HepG2 (cell line): ENCODE measurements at regions not wholly inside any gene's neighbourhood (a gene's known extent, or its start where the extent isn't known, plus 50 kb on each side); places are given as distances from the start of the nearest gene placed in this dataset.

Experiments used
- ATAC-seq: fragments of 200-7000 bp; cut with Tn5 transposase; 3 replicates; pipeline ENCODE4 v1.9.1; 2020; ENCODE audit warnings: mild to moderate bottlenecking, moderate library complexity
- BruUV-seq: library from RNA; stranded (reverse); fragments of 400-500 nt; replicated peaks from 2 replicates; lab custom pipeline; 2021; lab: Mats Ljungman, UMichigan
- CTCF ChIA-PET: fragments of 300-600 bp; formaldehyde crosslinking; extraction: SDS; loops from one replicate; lab custom pipeline; 2021; ENCODE audit warnings: low total read pairs, inconsistent platforms, low intra/inter-chr PET ratio; lab: Yijun Ruan, JAX
- POLR2A ChIA-PET: fragments of 350-600 bp; sonication (Branson Sonifier 250); formaldehyde crosslinking; loops from one replicate; lab custom pipeline; 2020; ENCODE audit warnings: antibody characterized with exemption, inconsistent platforms; lab: Yijun Ruan, JAX
- DNase-seq: peaks from one replicate; pipeline ENCODE4 v3.0.0-alpha.2; 2015; ENCODE audit warnings: low spot score
- FAIRE-seq: peaks from 3 replicates; lab custom pipeline; 2011; peaks lifted over from hg19 to GRCh38; lab: Jason Lieb, UNC
- H2AFZ ChIP-seq: one replicate; pipeline ENCODE4 v1.6.1; 2011; ENCODE audit warnings: low read length, inconsistent platforms
- H3K27ac ChIP-seq: fragments of 300-600 bp; 3 replicates; pipeline ENCODE4 v1.8.0; 2011; ENCODE audit warnings: mixed run types, mild to moderate bottlenecking, mixed read lengths, low read length, inconsistent platforms; ENCODE audit not compliant: insufficient read depth; ENCODE audit errors: extremely low read length
- H3K27me3 ChIP-seq, 2 experiments: fragments of 200-600 bp in 1 of 2; 2 replicates in 1 of 2; 3 replicates in 1 of 2; pipeline versions ENCODE4 v1.6.0 to v1.8.0; 2011; ENCODE audit warnings: low read length in 2 of 2, mild to moderate bottlenecking in 2 of 2, moderate library complexity in 2 of 2, inconsistent platforms in 1 of 2; ENCODE audit not compliant: insufficient read depth in 2 of 2, control insufficient read depth in 1 of 2
- H3K36me3 ChIP-seq, 2 experiments: fragments of 200-600 bp in 1 of 2; replicated peaks in 1 of 2; 2 replicates in 1 of 2; 3 replicates in 1 of 2; pipeline versions ENCODE4 v1.5.1 to v1.8.0; 2011; ENCODE audit warnings: low read length in 2 of 2, inconsistent platforms in 1 of 2; ENCODE audit not compliant: insufficient read depth in 2 of 2, control insufficient read depth in 1 of 2
- H3K4me1 ChIP-seq: 2 replicates; pipeline ENCODE4 v1.5.1; 2012; ENCODE audit warnings: low read length, inconsistent platforms; ENCODE audit not compliant: insufficient read depth
- H3K4me2 ChIP-seq: 2 replicates; pipeline ENCODE4 v1.6.0; 2011; ENCODE audit warnings: low read depth, low read length, inconsistent platforms
- H3K4me3 ChIP-seq, 3 experiments: fragments of 200-600 bp in 1 of 3; sonication (generic), shearing (Covaris generic) in 1 of 3; replicated peaks in 1 of 3; 2 replicates each; pipeline ENCODE4 v1.5.1; 2011 to 2016; ENCODE audit warnings: low read length in 3 of 3, inconsistent platforms in 2 of 3, low read depth in 2 of 3, mild to moderate bottlenecking in 2 of 3, control low read depth in 1 of 3, mixed read lengths in 1 of 3; ENCODE audit not compliant: insufficient read depth in 1 of 3
- H3K79me2 ChIP-seq: one replicate; pipeline ENCODE4 v1.6.1; 2011; ENCODE audit warnings: low read length, inconsistent platforms; ENCODE audit not compliant: insufficient read depth
- H3K9ac ChIP-seq: 2 replicates; pipeline ENCODE4 v1.6.0; 2011; ENCODE audit warnings: mild to moderate bottlenecking, low read depth, low read length, inconsistent platforms; ENCODE audit not compliant: insufficient read depth
- H3K9me3 ChIP-seq: 2 replicates; pipeline ENCODE4 v1.5.1; 2012; ENCODE audit warnings: mild to moderate bottlenecking, low read length
- H4K20me1 ChIP-seq: 2 replicates; pipeline ENCODE4 v1.6.0; 2011; ENCODE audit warnings: inconsistent platforms, mild to moderate bottlenecking, low read length, moderate library complexity; ENCODE audit not compliant: insufficient read depth
- MTF1 ChIP-seq: sonication (generic); formaldehyde crosslinking; IDR thresholded peaks from 2 replicates; pipeline ENCODE4 v1.5.0; 2020; ENCODE audit warnings: missing genetic modification reagents
- NCOR1 ChIP-seq: fragments of 200-600 bp; sonication (generic); IDR thresholded peaks from 2 replicates; pipeline ENCODE4 v1.7.0; 2017; ENCODE audit warnings: antibody characterized with exemption, low read length, borderline replicate concordance
- PHB2 ChIP-seq: fragments of 450-650 bp; IDR thresholded peaks from 2 replicates; pipeline ENCODE4 v1.6.1; 2018; ENCODE audit not compliant: partially characterized antibody
- PRDM15 ChIP-seq: sonication (generic); formaldehyde crosslinking; IDR thresholded peaks from 2 replicates; pipeline ENCODE4 v1.4.0; 2020; ENCODE audit warnings: missing genetic modification reagents
- UBTF ChIP-seq: sonication (generic); formaldehyde crosslinking; IDR thresholded peaks from 2 replicates; pipeline ENCODE4 v1.4.0; 2020; ENCODE audit warnings: mild to moderate bottlenecking, missing genetic modification reagents
- ZKSCAN5 ChIP-seq: sonication (generic); formaldehyde crosslinking; IDR thresholded peaks from 2 replicates; pipeline ENCODE4 v1.5.1; 2020; ENCODE audit warnings: mild to moderate bottlenecking, missing genetic modification reagents
- ZNF383 ChIP-seq: sonication (generic); formaldehyde crosslinking; IDR thresholded peaks from 2 replicates; pipeline ENCODE4 v1.4.0; 2020; ENCODE audit warnings: missing genetic modification reagents, mild to moderate bottlenecking, borderline replicate concordance
- ZNF782 ChIP-seq: sonication (generic); formaldehyde crosslinking; IDR thresholded peaks from 2 replicates; pipeline ENCODE4 v1.4.0; 2020; ENCODE audit warnings: missing genetic modification reagents, mild to moderate bottlenecking, borderline replicate concordance
- ZNF879 ChIP-seq: sonication (generic); formaldehyde crosslinking; IDR thresholded peaks from 2 replicates; pipeline ENCODE4 v1.8.1; 2023; ENCODE audit warnings: missing genetic modification reagents
- WGBS: methylation state at CpG from one replicate; pipeline ENCODE4 v1.1.6; 2017; ENCODE audit warnings: low lambda C conversion rate; 5-methylcytosine and 5-hydroxymethylcytosine counted together
- in situ Hi-C: cut with HindIII; loops from 2 replicates; pipeline ENCODE4 v1.10.0; 2017; ENCODE audit warnings: low pct_unique_long_range_greater_than_20kb; ENCODE audit not compliant: extremely low pct_ligation_motif_present
- intact Hi-C: fragments of 100-400 bp; cut with micrococcal nuclease; formaldehyde crosslinking; loops from one replicate; pipeline ENCODE4 v1.10.0; 2022; ENCODE audit not compliant: unreplicated experiment
- TF ChIP-seq, protein P1 (sequence below): sonication (generic); formaldehyde crosslinking; IDR thresholded peaks from 2 replicates; pipeline ENCODE4 v1.8.1; 2022; ENCODE audit warnings: mild to moderate bottlenecking, missing genetic modification reagents
- TF ChIP-seq, protein P2 (sequence below): sonication (generic); formaldehyde crosslinking; IDR thresholded peaks from 2 replicates; pipeline ENCODE4 v1.9.0; 2021; ENCODE audit warnings: mild to moderate bottlenecking, missing genetic modification reagents

DNA sequence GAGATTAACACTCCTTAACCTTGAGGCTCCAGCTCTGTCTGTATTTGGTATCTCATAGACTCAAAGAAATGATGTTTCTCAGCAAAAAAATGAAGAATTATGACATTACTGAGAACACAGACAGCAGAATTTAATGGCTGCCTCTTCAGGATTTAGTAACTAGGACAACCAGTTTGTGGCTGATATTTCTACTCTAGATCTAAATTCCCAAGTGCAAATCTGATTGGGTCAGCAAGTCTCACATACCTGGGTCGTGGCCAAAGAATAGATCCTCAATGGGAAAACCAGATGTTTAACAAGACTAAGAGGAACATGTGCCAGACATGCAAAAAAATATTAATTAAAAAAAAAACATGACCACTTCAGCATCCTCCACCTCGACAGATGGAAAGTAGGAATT is 608.9 kb downstream of the DTWD2 start:
- DNase-seq (no peak), ATAC-seq (no peak), FAIRE-seq (no peak)
- Histone ChIP-seq H3K4me2 (no peak overlapping the region), H3K36me3 (no peaks in the 10 kb centered on the region), H3K9ac (no peak overlapping the region), H3K9me3 (no peaks in the 10 kb centered on the region), H3K27ac (no peak overlapping the region), H3K27me3 (no peaks in the 10 kb centered on the region; a peak in 1 of 5 replicates), H2AFZ (no peak overlapping the region), H3K79me2 (no peaks in the 10 kb centered on the region), H3K4me3 (no peak overlapping the region), H4K20me1 (no peaks in the 10 kb centered on the region), H3K4me1 (no peaks in the 10 kb centered on the region)
- intact Hi-C loops: no loop called here
- WGBS: 0% methylated on average over 2 of the region's 2 CpGs
- BruUV-seq: no TSS peak
- ChIA-PET POLR2A (no interaction called here), CTCF (no interaction called here)
- in situ Hi-C loops: no loop called here
- TF ChIP-seq ZNF383 (CRISPR knock-in tag): no peak
- TF ChIP-seq NCOR1: no peak
- TF ChIP-seq UBTF: no peak
- no peak for TF ChIP-seq ZKSCAN5 (CRISPR knock-in tag)
- TF ChIP-seq ZNF879 (CRISPR knock-in tag): no peak
- TF ChIP-seq, protein P1, sequence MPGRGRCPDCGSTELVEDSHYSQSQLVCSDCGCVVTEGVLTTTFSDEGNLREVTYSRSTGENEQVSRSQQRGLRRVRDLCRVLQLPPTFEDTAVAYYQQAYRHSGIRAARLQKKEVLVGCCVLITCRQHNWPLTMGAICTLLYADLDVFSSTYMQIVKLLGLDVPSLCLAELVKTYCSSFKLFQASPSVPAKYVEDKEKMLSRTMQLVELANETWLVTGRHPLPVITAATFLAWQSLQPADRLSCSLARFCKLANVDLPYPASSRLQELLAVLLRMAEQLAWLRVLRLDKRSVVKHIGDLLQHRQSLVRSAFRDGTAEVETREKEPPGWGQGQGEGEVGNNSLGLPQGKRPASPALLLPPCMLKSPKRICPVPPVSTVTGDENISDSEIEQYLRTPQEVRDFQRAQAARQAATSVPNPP (CRISPR knock-in tag): no peak
- no peak for TF ChIP-seq PHB2
- TF ChIP-seq, protein P2, sequence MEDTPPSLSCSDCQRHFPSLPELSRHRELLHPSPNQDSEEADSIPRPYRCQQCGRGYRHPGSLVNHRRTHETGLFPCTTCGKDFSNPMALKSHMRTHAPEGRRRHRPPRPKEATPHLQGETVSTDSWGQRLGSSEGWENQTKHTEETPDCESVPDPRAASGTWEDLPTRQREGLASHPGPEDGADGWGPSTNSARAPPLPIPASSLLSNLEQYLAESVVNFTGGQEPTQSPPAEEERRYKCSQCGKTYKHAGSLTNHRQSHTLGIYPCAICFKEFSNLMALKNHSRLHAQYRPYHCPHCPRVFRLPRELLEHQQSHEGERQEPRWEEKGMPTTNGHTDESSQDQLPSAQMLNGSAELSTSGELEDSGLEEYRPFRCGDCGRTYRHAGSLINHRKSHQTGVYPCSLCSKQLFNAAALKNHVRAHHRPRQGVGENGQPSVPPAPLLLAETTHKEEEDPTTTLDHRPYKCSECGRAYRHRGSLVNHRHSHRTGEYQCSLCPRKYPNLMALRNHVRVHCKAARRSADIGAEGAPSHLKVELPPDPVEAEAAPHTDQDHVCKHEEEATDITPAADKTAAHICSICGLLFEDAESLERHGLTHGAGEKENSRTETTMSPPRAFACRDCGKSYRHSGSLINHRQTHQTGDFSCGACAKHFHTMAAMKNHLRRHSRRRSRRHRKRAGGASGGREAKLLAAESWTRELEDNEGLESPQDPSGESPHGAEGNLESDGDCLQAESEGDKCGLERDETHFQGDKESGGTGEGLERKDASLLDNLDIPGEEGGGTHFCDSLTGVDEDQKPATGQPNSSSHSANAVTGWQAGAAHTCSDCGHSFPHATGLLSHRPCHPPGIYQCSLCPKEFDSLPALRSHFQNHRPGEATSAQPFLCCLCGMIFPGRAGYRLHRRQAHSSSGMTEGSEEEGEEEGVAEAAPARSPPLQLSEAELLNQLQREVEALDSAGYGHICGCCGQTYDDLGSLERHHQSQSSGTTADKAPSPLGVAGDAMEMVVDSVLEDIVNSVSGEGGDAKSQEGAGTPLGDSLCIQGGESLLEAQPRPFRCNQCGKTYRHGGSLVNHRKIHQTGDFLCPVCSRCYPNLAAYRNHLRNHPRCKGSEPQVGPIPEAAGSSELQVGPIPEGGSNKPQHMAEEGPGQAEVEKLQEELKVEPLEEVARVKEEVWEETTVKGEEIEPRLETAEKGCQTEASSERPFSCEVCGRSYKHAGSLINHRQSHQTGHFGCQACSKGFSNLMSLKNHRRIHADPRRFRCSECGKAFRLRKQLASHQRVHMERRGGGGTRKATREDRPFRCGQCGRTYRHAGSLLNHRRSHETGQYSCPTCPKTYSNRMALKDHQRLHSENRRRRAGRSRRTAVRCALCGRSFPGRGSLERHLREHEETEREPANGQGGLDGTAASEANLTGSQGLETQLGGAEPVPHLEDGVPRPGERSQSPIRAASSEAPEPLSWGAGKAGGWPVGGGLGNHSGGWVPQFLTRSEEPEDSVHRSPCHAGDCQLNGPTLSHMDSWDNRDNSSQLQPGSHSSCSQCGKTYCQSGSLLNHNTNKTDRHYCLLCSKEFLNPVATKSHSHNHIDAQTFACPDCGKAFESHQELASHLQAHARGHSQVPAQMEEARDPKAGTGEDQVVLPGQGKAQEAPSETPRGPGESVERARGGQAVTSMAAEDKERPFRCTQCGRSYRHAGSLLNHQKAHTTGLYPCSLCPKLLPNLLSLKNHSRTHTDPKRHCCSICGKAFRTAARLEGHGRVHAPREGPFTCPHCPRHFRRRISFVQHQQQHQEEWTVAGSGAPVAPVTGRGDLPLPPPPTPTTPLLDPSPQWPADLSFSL: no peak
- TF ChIP-seq MTF1 (CRISPR knock-in tag): no peak
- no peak for TF ChIP-seq PRDM15 (CRISPR knock-in tag)
- no peak for TF ChIP-seq ZNF782 (CRISPR knock-in tag)
